ENCODE measurements at regions not wholly inside any gene's neighbourhood (a gene's known extent, or its start where the extent isn't known, plus 50 kb on each side); places are given as distances from the start of the nearest gene placed in this dataset.

- TF ChIP-seq TCF7L2 (IDR thresholded peaks at IDR 0.05; ENCODE audit: borderline replicate concordance, extremely low read depth, insufficient read depth, insufficient read length) = no peak
- no peak for TF ChIP-seq EZH2 (IDR thresholded peaks at IDR 0.05)
- TF ChIP-seq YY1 (IDR thresholded peaks at IDR 0.05; ENCODE audit: extremely low read depth, insufficient replicate concordance, low read depth, low read length) = no peak
- TF ChIP-seq ATF3 (IDR thresholded peaks at IDR 0.05) = no peak
- no peak for TF ChIP-seq JUND (IDR thresholded peaks at IDR 0.05)
- no peak for TF ChIP-seq SRF (IDR thresholded peaks at IDR 0.05; ENCODE audit: low read depth)
- no peak for TF ChIP-seq ELF1 (IDR thresholded peaks at IDR 0.05; ENCODE audit: borderline replicate concordance, low read depth)
- TF ChIP-seq POLR2A (IDR thresholded peaks at IDR 0.05; ENCODE audit: borderline replicate concordance, extremely low read depth, insufficient read depth, insufficient read length) = no peak
- no peak for TF ChIP-seq REST (IDR thresholded peaks at IDR 0.05; ENCODE audit: low read depth)
- no peak for TF ChIP-seq RAD21 (IDR thresholded peaks at IDR 0.05; ENCODE audit: low read depth)
- TF ChIP-seq EZH2phosphoT487 (IDR thresholded peaks at IDR 0.05; ENCODE audit: borderline replicate concordance) = no peak
- no peak for TF ChIP-seq CTCF (IDR thresholded peaks at IDR 0.05 in 2 of 3, conservative IDR thresholded peaks at IDR 0.05 in 1 of 3; ENCODE audit: borderline replicate concordance in 1 of 3, insufficient read depth in 1 of 3, low read depth in 2 of 3, low read length in 2 of 3)
- no peak for TF ChIP-seq MAX (IDR thresholded peaks at IDR 0.05)
- no peak for TF ChIP-seq FOSL1 (IDR thresholded peaks at IDR 0.05; ENCODE audit: low read depth)
- TF ChIP-seq EGR1 (IDR thresholded peaks at IDR 0.05; ENCODE audit: low read depth) = no peak
- no peak for TF ChIP-seq SIN3A (IDR thresholded peaks at IDR 0.05; ENCODE audit: low read depth)
- no peak for TF ChIP-seq CBX3 (IDR thresholded peaks at IDR 0.05; ENCODE audit: low read depth)
- TF ChIP-seq ZFX (IDR thresholded peaks at IDR 0.05) = no peak
- no peak for TF ChIP-seq POLR2AphosphoS5 (IDR thresholded peaks at IDR 0.05; ENCODE audit: low read depth, low read length)
- Histone ChIP-seq H3K27me3 (ENCODE audit: insufficient read depth, low read length) (no peaks in the 10 kb centered on the region), H3K4me2 (ENCODE audit: low read length) (no peak overlapping the region), H3K9me2 (ENCODE audit: insufficient read depth) (no peaks in the 10 kb centered on the region), H3K27ac (ENCODE audit: low read depth, low read length) (no peak overlapping the region), H3K36me3 (ENCODE audit: control insufficient read depth in 1 of 2, insufficient read depth in 2 of 2, low read length in 2 of 2) (no peaks in the 10 kb centered on the region), H3K9me3 (ENCODE audit: control insufficient read depth in 1 of 2, insufficient read depth in 1 of 2, low read depth in 1 of 2, low read length in 2 of 2) (no peaks in the 10 kb centered on the region; a peak in 1 of 4 replicates), H3K79me2 (ENCODE audit: insufficient read depth, low read length) (no peaks in the 10 kb centered on the region), H3K9ac (ENCODE audit: low read length) (no peak overlapping the region), H4K20me1 (ENCODE audit: insufficient read depth) (no peaks in the 10 kb centered on the region), H2AFZ (ENCODE audit: low read depth, low read length, poor library complexity, severe bottlenecking) (no peak overlapping the region), H3K4me1 (ENCODE audit: control insufficient read depth in 1 of 2, insufficient read depth in 2 of 2, low read length in 2 of 2) (no peaks in the 10 kb centered on the region), H3K4me3 (replicated peaks in 1 of 2; ENCODE audit: low read depth in 1 of 2, low read length in 2 of 2) (no peak overlapping the region)
- no peak for DNase-seq (ENCODE audit: low read depth, low spot score)
- intact Hi-C loops (cut with micrococcal nuclease) = no loop called here
- ChIA-PET POLR2A (no interaction called here), CTCF (no interaction called here), RAD21 (ENCODE audit: low non-redundant PET in 1 of 2, low total read pairs in 2 of 2, uncharacterized antibody in 2 of 2, unreplicated experiment in 2 of 2) (no interaction called here)
- no peak for ATAC-seq
- BruUV-seq (replicated peaks) = no TSS peak
Observed at GRCh38 chr6:81439417-81439816, 313.1 kb downstream of the TENT5A start.
